Erythroblast (primary cell): ENCODE measurements at regions not wholly inside any gene's neighbourhood (a gene's known extent, or its start where the extent isn't known, plus 50 kb on each side); places are given as distances from the start of the nearest gene placed in this dataset.
"Not testable (repeated sequence)": the region's sequence is repeated elsewhere in the genome, so short reads cannot be mapped to it uniquely, and the experiment has no call there.

Experiments used
- DNase-seq, 2 experiments: peaks; one replicate each; lab custom pipeline; 2025; lab: John Stamatoyannopoulos, UW
- GATA1 ChIP-seq: IDR thresholded peaks from 2 replicates; pipeline ENCODE4 v1.6.1; 2011; ENCODE audit warnings: low read depth, mild to moderate bottlenecking, control low read depth, low read length, moderate library complexity
- POLR2A ChIP-seq: IDR thresholded peaks from 2 replicates; pipeline ENCODE4 v1.6.1; 2011; ENCODE audit warnings: mild to moderate bottlenecking, low read length

GRCh38 chr10:84571146-84571545 lies 242.8 kb downstream of the CCSER2 start:
- DNase-seq, result no peak
- no peak for TF ChIP-seq POLR2A
- TF ChIP-seq GATA1, result no peak

- TF ChIP-seq GATA1, result no peak
- TF ChIP-seq POLR2A, result no peak
- no peak for DNase-seq
Observed at GRCh38 chr10:84574102-84574501, 245.7 kb downstream of the CCSER2 start.

- TF ChIP-seq POLR2A (no peak), GATA1 (no peak)
- no peak for DNase-seq
Observed at GRCh38 chr10:84581976-84582375, 253.6 kb downstream of the CCSER2 start.

GRCh38 chr10:84583501-84583900 lies 255.1 kb downstream of the CCSER2 start:
- TF ChIP-seq GATA1 (no peak), POLR2A (no peak)
- DNase-seq, result no peak

- no peak for DNase-seq
- TF ChIP-seq POLR2A (no peak), GATA1 (no peak)
Observed at GRCh38 chr10:84587789-84588188, 259.4 kb downstream of the CCSER2 start.

GRCh38 chr10:84588426-84588825 lies 260.0 kb downstream of the CCSER2 start:
- no peak for DNase-seq
- TF ChIP-seq GATA1 (no peak), POLR2A (no peak)

GRCh38 chr10:84588971-84589370 lies 260.6 kb downstream of the CCSER2 start:
- TF ChIP-seq GATA1, result no peak
- TF ChIP-seq POLR2A, result no peak
- no peak for DNase-seq

- no peak for TF ChIP-seq POLR2A
- no peak for TF ChIP-seq GATA1
- DNase-seq, result no peak
Observed at GRCh38 chr10:84589526-84590205, 261.3 kb downstream of the CCSER2 start.

GRCh38 chr10:84590327-84591193 lies 262.2 kb downstream of the CCSER2 start:
- DNase-seq, result no peak
- TF ChIP-seq POLR2A (no peak), GATA1 (no peak)

GRCh38 chr10:84593506-84593905 lies 265.1 kb downstream of the CCSER2 start:
- DNase-seq, result no peak
- TF ChIP-seq GATA1 (no peak), POLR2A (no peak)

- no peak for DNase-seq
- TF ChIP-seq GATA1 (no peak), POLR2A (no peak)
Observed at GRCh38 chr10:84596585-84596984, 268.2 kb downstream of the CCSER2 start.

- TF ChIP-seq GATA1 (no peak), POLR2A (no peak)
- DNase-seq, result no peak
Observed at GRCh38 chr10:84599254-84599653, 270.9 kb downstream of the CCSER2 start.

- DNase-seq, result no peak
- TF ChIP-seq POLR2A, result no peak
- no peak for TF ChIP-seq GATA1
Observed at GRCh38 chr10:84600947-84601346, 272.6 kb downstream of the CCSER2 start.

GRCh38 chr10:84602543-84602942 lies 274.2 kb downstream of the CCSER2 start:
- not testable (repeated sequence) for DNase-seq
